Middle frontal gyrus (tissue), 1 donor: ENCODE measurements at regions not wholly inside any gene's neighbourhood (a gene's known extent, or its start where the extent isn't known, plus 50 kb on each side); places are given as distances from the start of the nearest gene placed in this dataset.
"Not testable (repeated sequence)": the region's sequence is repeated elsewhere in the genome, so short reads cannot be mapped to it uniquely, and the experiment has no call there.

Experiments used
- DNase-seq: peaks from one replicate; pipeline ENCODE4 v3.0.0-alpha.2; 2015; ENCODE audit warnings: low spot score; ENCODE audit errors: extremely low spot score

DNA sequence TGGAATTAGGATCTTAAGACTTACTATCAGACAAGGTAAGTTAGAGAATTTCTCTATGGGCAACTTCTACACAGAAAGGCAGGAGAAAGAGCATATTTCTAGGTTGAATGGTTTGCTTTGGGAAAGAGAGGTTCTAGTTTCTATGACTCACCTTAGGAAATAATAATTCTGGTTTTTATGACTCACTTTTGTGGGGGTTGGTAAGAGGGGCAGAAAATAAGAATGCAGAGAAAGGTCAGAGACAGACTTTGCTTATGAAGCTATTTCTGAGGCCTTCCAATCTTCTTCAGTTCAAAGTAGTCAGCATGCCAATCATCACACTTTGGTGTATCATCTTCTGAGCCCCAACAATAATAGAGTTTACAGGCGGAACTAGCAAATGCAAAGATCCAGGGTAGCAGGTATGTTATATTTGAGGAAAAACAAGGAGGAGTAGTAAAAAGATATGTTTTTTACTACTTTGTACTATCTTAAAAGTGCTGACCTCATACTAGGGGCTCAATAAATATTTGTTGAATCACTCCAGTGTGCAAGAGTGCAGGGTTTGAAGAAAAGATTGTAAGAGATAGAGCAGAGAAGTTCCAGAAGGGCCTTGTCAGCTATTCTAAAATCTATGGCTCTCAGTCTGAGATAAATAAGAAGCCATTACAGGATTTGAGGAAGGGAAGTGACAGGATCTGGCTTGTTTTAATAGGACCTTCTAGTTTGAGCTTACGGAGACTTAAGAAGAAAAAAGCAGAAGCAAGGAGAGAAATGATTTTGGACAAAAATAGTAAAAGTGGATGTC lies 56.7 kb upstream of the LRFN5 start:
- DNase-seq: no peak

DNA sequence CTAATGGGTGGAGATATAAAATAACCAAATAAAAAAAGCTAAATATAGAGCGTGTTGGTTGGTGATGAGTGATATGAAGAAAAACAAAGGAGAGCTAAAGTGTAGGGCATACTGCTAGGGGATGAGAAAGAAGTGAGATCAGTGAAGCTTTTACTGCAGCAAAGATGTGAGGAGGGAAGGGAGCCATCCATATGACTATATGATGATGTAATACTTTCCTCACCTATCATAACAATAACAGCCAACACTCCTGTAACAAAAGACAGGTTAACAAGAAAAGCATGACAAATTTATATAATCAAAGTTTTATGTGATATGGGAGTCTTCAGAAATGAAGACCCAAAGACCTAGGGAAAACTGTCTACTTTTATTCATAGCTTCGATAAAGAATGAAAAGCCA lies 57.4 kb upstream of the LRFN5 start:
- DNase-seq: no peak

DNA sequence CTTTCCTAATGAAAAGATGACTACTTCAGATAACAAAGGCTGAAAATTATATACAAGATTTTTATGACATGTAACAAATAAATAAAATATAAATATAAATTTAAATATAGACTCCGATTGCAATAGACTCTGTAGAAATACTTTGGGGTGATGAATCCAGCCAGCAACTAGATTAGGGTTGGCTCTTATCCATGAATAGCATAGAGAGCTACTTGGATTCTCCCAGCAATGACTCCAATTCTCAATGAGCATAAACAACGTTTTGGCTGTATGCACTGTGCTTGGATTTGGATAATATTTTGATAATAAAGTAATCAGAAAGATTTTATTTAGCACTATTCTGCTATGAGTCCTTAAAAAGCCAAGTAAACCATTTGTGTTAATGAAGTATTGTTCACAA lies 58.0 kb upstream of the LRFN5 start:
- no peak for DNase-seq

DNA sequence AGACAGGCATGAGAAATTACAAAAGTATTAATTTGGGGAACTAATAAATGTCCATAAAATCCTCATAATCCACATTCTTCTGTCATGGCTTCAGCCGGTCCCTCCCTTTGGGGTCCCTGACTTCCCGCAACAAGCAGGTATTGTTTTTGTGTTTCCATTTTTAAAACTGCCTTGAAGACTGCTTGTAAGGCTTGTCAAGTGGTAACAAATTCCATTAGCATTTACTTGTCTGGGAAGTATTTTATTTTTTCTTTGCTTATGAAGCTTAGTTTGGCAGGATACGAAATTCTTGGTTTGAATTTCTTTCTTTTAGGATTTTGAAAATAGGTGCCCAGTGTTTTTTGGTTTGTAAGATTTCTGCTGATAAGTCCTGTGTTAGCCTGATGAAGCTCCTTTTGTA lies 65.3 kb upstream of the LRFN5 start:
- DNase-seq: no peak

DNA sequence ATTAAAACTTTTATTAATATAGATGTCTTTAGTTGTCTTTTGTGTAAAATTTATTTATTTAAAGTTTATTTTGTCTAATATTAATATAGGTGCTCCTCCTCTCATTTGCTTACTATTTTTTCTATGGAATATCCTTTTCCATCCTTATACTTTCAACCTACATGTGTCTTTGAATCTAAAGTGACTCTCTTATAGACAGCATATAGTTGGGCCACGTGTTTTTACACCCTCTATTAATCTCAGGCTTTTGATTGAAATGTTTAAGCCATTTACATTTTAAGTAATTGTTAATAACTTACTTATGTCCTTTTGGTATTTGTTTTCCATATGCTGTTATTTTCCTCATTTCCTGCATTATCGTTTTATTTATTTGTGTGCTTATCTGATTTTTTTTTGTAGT lies 74.4 kb upstream of the LRFN5 start:
- no peak for DNase-seq

DNA sequence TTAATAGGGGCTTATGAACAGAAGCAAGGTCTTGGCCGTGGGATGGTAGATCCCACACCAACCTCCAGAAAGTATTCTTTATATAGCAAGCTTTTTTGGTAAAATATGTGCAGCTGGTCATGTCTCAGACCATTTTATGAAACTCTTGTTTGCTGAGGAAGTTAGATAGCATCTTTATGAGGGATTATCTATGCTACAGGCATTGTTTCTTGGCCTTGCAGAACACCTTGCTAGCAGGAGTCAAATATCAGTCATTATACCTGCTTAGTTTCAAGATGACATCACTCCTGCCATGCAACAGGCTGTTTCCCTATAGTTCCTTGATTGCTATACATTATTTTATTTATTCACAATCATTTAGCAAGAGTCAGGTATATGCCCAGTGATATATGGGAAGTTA lies 84.8 kb upstream of the LRFN5 start:
- DNase-seq: no peak

DNA sequence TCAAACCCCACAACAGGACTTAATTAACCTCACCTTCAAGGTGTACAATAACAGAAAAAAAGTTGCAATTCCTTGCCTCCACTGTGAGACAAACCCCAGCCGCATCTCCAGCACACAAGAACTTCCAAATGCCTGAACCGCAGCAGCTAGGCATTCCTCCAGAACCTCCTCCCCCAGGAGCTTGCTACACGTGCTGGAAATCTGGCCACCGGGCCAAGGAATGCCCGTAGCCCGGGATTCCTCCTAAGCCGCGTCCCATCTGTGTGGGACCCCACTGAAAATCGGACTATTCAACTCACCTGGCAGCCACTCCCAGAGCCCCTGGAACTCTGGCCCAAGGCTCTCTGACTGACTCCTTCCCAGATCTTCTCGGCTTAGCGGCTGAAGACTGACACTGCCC lies 88.6 kb upstream of the LRFN5 start:
- not testable (repeated sequence) for DNase-seq

DNA sequence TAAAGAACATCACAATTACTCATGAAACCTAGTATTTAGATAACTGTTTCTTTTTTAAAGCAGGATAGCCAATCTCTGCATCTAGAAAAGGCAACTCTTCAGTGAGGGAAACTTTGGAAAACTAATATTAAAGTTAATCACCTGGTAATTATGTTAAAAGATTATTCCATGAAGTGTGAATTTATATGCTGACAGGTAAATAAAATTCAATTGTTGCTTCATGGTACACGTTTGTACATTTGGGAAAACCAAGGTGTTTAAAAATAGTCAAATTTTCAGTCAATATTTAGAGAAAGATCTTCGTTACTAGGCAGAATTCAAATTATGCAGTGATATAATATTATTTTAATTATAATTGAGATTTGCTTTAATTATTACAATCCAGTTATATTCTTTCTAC lies 100.1 kb upstream of the LRFN5 start:
- no peak for DNase-seq

DNA sequence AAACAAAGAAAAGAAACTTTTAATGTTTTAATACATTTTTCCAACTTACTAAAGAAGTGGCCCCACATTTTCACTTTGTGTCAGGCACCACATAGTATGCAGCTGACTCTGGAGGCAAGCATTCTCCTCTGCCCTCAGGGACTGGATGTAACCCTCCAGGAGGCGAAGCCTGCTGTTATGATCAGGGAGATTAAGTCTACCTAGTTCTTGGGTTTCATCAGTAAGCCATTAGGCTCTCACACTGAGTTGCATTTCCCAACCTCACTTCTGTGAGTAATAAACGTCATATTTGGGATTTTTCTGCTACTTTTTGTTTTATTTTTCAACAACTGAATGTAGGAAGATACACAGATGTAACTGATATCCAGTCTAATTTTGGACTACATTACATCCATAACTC lies 101.2 kb upstream of the LRFN5 start:
- DNase-seq: no peak

DNA sequence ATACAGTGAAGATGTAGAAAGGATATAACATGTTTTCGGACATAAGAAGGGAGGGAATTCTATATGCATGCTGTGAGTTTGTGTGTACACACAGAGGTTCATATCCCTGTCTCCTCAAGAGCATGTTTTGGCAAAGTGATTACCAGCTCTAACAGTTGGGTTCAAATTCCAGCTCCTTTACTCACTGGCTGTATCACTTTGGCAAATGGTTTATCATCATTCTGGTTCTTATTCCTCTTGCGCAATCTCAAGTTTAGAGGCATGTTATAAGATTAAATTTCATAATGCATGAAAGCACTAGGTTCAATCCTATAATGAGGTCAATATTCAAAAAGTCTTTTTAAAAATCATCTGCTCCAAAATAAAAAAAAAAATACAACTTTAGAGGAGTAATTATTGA lies 107.7 kb upstream of the LRFN5 start:
- no peak for DNase-seq

DNA sequence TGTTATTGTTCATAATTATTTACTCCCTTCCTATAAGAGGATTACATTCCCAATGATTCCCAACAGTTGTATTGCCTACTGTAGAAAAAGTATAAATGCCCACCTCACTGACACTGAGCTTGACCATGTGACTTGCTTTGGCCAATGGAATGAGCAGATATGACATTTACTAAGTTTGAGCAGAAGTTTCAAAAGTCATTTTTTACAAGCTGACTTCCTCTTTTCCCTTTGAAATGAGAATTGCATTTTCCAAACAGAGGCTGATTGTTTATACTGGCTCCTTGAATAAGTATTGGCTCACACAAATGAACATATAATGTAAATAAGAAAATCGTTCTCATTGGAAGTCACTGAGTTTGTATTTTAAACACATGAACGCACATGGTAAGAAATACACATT lies 116.4 kb upstream of the LRFN5 start:
- no peak for DNase-seq

DNA sequence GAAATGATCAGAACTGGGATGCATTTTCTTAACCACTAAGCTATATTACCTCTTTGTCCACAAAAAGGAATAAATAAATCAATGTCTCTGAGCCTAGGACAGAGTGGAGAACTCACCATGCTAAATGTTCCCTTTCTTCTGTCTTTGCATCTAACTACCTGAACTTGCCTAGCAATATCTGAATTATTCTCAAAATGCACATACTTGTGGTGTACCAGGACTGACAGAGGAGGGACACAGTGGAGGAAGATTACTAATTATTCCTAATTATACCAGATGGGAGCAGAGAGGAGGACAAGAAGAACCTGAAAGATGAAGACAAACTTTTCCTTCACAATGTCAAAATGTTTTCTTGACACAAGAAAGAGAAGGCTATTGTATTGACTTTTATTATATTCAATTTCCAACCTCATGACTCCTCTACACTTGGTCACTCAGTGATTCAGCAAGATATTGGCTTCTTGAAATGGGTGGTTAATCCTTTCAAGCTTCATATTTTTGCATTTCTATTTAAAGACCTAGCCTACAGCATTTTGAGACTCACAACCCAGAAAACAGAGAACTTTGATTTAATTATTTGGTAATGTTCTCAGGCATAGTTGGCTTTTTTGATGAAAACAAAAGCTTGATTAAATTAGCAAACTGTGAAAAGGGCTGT lies 117.2 kb upstream of the LRFN5 start:
- DNase-seq: no peak

DNA sequence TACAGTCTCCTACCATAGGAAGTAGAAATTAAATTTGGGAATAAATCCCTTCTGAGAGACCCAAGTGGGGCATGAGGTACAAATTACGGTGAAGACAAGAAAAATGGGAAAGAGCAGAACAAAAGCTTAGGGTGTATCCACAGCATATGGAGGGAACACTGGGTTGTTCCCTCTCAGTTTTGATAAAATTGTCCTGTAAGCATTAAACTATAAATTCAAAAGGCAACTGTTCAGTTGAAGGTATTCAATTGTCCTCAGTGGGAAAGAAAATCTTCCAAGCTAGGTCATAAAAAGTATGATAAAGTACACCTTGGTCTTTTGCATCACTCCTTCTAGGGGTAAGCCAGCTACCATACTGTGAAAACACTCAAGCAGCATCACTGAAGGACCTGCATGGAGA lies 118.3 kb upstream of the LRFN5 start:
- no peak for DNase-seq

DNA sequence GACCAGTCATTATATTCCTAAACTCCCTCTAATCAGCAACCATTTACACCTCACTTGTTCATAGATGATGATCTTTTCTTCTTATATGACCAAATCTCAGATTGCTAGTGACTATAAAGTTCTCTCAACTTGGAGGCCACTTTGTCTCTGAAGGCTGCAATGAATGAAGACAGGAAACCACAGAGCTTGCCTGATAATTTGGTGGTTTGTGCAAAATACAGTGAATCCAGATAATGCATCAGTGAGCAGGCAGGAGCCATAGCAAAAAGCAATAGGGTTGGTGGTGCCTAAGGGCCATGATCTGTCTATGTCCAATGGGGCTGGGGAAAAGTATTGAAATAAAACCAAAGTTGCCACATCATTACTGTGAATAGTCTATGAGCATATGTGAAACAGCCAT lies 123.8 kb upstream of the LRFN5 start:
- no peak for DNase-seq

DNA sequence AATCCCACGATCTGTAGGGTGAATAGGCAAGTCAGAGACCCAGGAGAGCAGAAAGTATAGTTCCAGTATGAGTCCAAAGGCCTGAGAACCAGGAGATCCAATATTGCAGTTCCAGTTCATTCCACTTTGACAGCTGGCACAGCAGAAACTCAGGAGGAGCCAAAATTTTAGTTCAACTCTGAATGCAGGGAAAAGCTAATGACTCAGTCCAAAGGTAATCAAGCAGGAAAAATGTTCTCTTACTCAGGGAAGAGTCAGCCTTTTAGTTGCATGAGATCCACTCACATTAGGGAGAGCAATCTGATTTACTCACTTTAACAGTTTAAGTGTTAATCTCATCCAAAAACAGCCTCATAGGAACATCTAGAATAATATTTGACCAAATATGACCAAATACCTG lies 130.2 kb upstream of the LRFN5 start:
- no peak for DNase-seq

DNA sequence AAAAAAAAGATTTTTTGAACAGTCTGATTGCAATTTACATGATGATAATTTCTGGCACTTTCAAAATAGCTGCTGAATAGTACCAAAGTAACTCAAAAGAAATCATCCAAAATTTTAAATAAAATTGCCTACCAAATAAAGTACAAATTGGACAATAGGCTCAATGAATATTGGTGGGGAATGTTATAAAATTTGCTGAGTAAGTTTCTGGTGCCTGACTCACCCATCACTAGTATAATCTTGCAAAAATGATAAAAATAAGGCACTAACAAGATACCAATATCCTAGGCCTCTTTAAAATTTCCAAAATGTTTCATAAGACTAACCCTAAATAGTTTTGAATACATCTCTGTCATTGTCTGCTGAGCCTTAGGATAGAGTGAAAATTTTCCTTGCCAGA lies 145.3 kb upstream of the LRFN5 start:
- no peak for DNase-seq

DNA sequence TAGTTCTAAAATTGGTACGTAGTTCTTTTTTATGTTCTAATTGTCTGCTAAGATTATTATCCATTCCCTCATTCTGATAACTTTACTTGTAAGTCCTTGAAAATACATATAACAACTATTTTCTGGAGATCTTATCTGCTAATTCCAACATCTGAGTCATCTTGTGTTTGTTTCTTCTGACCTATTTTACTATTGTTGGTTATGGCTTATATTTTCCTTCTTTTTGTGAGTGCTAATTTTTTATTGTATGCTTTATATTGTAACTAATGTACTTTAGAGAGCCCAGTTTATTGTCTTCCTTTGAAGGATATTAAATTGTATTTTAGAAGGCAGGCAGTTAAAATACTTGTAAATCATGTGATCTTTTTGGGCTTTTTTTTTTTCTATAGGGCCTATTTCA lies 149.3 kb upstream of the LRFN5 start:
- DNase-seq: no peak

DNA sequence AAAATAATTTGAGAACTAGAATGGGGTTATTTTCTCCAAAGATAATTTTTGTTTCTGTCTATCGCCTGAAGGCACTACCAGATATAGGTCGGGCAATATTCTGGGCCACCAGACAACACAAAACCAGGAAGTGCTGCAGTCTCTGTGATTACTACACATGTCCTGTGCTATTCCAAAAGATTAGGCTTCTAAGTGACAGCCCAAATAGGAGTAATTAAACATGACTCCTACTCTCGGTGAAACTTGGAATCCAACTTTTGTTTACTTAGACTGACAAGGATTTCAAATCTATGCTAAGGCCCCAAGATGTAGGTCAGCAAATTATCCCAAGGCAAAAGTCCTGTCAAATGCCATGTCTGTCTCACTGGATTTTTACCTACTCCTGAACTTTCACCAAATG lies 157.6 kb upstream of the LRFN5 start:
- DNase-seq: no peak

DNA sequence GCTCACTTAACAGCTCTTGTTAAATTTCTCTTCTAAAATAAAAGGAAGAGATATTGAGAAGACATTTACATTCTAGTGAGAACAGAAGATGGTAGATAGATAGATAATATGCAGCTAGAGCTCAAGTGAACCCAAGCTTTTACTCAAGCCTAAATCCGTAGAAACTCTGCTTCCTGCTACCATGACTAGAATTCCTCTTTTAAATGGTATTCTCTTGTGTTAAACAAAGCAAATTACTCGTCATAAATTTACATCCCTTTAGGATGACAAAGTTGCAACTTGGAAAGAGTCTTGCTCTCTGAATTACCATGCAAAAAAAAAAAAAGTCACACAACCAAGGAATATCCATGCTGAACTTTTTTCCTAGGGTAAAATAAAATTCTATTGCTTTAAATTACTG lies 160.7 kb upstream of the LRFN5 start:
- DNase-seq: no peak

DNA sequence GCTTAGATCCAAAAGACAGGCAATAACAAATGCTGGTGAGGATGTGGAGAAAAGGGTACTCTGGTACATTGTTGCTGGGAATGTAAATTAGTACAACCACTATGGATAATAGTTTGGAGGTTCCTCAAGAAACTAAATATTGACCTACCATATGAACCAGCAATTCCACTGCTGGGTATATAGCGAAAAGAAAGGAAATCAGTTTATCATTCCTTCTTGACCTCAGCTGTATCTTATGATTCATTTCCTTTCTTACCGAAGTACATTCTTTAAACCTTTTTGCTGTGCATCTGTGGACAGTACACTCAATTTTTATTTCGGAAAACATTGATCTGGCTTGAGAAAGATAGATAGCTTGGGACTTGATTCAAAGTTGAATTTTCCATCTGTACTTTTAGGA lies 183.2 kb upstream of the LRFN5 start:
- no peak for DNase-seq

DNA sequence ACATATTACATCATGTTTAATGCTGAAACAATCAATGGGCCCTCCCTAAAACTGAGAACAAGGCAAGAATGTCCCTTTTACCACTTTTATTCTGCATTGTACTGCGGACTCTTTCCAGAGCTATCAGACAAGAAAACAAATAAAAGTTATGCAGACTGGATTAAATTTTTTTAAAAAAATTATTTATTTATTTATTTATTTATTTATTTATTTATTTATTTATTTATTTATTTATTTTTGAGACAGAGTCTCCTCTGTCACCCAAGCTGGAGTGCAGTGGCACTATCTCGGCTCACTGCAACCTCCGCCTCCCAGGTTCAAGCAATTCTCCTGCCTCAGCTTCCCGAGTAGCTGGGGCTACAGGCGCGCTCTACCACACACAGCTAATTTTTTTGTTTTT lies 185.4 kb upstream of the LRFN5 start:
- not testable (repeated sequence) for DNase-seq

DNA sequence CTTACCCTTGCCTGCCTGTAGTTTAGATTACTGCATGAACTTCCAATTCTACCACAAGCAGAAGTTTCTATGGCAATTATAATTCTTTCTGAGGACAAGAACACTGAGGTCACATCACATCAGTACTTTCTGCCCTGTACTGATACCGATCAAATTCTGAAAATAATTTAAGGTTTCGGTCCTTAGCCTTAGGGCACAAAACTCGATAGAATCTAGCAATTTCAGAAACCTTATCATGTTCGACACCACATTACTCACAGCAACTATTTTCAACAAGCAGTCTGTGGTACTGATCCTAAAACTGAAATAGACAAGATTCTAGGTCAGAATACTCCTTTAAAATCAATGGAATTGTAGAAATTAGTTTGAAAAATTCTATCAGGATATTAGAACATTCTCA lies 187.0 kb upstream of the LRFN5 start:
- no peak for DNase-seq

DNA sequence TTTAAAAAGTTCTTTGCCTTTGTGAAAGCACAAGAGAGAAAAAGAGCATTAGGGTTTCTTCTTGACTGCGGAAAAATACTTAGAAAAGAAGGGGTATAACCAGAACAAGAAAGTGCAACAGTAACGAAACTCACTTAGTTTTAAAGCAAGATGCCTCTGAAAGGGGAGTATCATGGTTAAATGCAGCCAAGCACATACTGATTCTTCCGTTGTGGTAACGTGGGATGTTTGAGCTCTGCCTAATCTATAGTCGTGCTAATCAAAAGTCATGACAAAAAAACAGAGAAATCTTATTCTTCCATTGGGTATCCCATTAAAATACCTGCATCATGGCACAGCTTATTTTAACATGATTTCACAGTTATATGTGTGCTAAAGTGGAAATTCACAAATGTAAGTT lies 187.8 kb upstream of the LRFN5 start:
- DNase-seq: no peak
